ENCODE measurements at regions not wholly inside any gene's neighbourhood (a gene's known extent, or its start where the extent isn't known, plus 50 kb on each side); places are given as distances from the start of the nearest gene placed in this dataset.

DNA sequence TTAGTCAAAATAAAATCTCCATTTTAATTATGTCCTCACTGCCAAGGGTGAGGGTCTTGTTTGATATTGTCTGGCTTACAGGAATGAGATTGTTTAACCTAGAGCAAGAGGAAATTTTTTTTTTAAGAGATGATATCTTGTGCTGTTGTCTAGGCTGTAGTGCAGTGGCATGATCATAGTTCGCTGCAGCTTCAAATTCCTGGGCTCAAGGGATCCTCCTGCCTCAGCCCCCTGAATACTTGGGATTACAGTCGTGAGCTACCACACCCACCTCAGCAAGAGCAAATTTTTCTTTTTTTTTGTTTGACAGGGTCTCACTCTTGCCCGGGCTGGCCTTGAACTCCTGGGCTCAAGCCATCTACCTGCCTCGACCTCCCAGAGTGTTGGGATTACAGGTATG, 84.6 kb downstream of the DISP1 start:
- no peak overlapping the region for H3K4me2 ChIP-seq (ENCODE audit: control insufficient read depth, extremely low read depth, insufficient read depth, low read depth, low read length)
- H3K4me3 ChIP-seq (ENCODE audit: control insufficient read depth in 2 of 3, extremely low read depth in 1 of 3, insufficient read depth in 2 of 3, low read depth in 1 of 3, low read length in 3 of 3): no peak overlapping the region
- peaks cover 11% of the 10 kb centered on the region for H3K4me1 ChIP-seq (ENCODE audit: control insufficient read depth, extremely low read depth, insufficient read depth, low read length)
- no peaks in the 10 kb centered on the region for H3K9me1 ChIP-seq (ENCODE audit: control insufficient read depth, extremely low read depth, insufficient read depth, low read length)
- no peak overlapping the region for H3K27ac ChIP-seq (ENCODE audit: control insufficient read depth, insufficient read depth, low read length)
- H3K79me2 ChIP-seq (ENCODE audit: control insufficient read depth, insufficient read depth, low read length): no peaks in the 10 kb centered on the region
- no peak overlapping the region for H3K9ac ChIP-seq (ENCODE audit: control insufficient read depth, extremely low read depth, insufficient read depth, low read length)
- H3K9me3 ChIP-seq (ENCODE audit: control insufficient read depth, low read depth, low read length): no peaks in the 10 kb centered on the region
- dilution Hi-C loops (cut with MboI; ENCODE audit: extremely low pct_ligation_motif_present, low sequenced_read_pairs): no loop called here
- H3K36me3 ChIP-seq (ENCODE audit: control insufficient read depth in 2 of 2, extremely low read depth in 1 of 2, insufficient read depth in 2 of 2, low read length in 2 of 2): no peaks in the 10 kb centered on the region
- no peaks in the 10 kb centered on the region for H3K27me3 ChIP-seq (ENCODE audit: control insufficient read depth, extremely low read depth, insufficient read depth, low read length)
- FAIRE-seq (no peak), DNase-seq (ENCODE audit: low read depth, low spot score) (no peak)
- no peak overlapping the region for H2AFZ ChIP-seq (ENCODE audit: control insufficient read depth, low read length)
- no peak for TF ChIP-seq EZH2 (IDR thresholded peaks at IDR 0.05; ENCODE audit: low read length)
- TF ChIP-seq, protein P1, sequence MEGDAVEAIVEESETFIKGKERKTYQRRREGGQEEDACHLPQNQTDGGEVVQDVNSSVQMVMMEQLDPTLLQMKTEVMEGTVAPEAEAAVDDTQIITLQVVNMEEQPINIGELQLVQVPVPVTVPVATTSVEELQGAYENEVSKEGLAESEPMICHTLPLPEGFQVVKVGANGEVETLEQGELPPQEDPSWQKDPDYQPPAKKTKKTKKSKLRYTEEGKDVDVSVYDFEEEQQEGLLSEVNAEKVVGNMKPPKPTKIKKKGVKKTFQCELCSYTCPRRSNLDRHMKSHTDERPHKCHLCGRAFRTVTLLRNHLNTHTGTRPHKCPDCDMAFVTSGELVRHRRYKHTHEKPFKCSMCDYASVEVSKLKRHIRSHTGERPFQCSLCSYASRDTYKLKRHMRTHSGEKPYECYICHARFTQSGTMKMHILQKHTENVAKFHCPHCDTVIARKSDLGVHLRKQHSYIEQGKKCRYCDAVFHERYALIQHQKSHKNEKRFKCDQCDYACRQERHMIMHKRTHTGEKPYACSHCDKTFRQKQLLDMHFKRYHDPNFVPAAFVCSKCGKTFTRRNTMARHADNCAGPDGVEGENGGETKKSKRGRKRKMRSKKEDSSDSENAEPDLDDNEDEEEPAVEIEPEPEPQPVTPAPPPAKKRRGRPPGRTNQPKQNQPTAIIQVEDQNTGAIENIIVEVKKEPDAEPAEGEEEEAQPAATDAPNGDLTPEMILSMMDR (optimal IDR thresholded peaks at IDR 0.05 in 1 of 3, IDR thresholded peaks at IDR 0.05 in 1 of 3, conservative IDR thresholded peaks at IDR 0.05 in 1 of 3; ENCODE audit: extremely low read depth in 1 of 3, insufficient read depth in 2 of 3, low read length in 3 of 3): no peak
- no peaks in the 10 kb centered on the region for H4K20me1 ChIP-seq (ENCODE audit: control insufficient read depth, extremely low read depth, insufficient read depth, low read length)

- FAIRE-seq (no peak), DNase-seq (ENCODE audit: low read depth, low spot score) (no peak)
- Histone ChIP-seq H3K27ac (ENCODE audit: control insufficient read depth, insufficient read depth, low read length) (no peak overlapping the region), H3K4me1 (ENCODE audit: control insufficient read depth, extremely low read depth, insufficient read depth, low read length) (no peaks in the 10 kb centered on the region), H3K4me2 (ENCODE audit: control insufficient read depth, extremely low read depth, insufficient read depth, low read depth, low read length) (no peak overlapping the region), H3K79me2 (ENCODE audit: control insufficient read depth, insufficient read depth, low read length) (no peaks in the 10 kb centered on the region), H3K27me3 (ENCODE audit: control insufficient read depth, extremely low read depth, insufficient read depth, low read length) (no peaks in the 10 kb centered on the region), H4K20me1 (ENCODE audit: control insufficient read depth, extremely low read depth, insufficient read depth, low read length) (no peaks in the 10 kb centered on the region), H3K9ac (ENCODE audit: control insufficient read depth, extremely low read depth, insufficient read depth, low read length) (no peak overlapping the region), H3K9me1 (ENCODE audit: control insufficient read depth, extremely low read depth, insufficient read depth, low read length) (no peaks in the 10 kb centered on the region), H3K36me3 (ENCODE audit: control insufficient read depth in 2 of 2, extremely low read depth in 1 of 2, insufficient read depth in 2 of 2, low read length in 2 of 2) (no peaks in the 10 kb centered on the region), H3K4me3 (ENCODE audit: control insufficient read depth in 2 of 3, extremely low read depth in 1 of 3, insufficient read depth in 2 of 3, low read depth in 1 of 3, low read length in 3 of 3) (no peak overlapping the region), H2AFZ (ENCODE audit: control insufficient read depth, low read length) (no peak overlapping the region), H3K9me3 (ENCODE audit: control insufficient read depth, low read depth, low read length) (no peaks in the 10 kb centered on the region)
- TF ChIP-seq EZH2 (IDR thresholded peaks at IDR 0.05; ENCODE audit: low read length): no peak
- TF ChIP-seq, protein P1 (optimal IDR thresholded peaks at IDR 0.05 in 1 of 3, IDR thresholded peaks at IDR 0.05 in 1 of 3, conservative IDR thresholded peaks at IDR 0.05 in 1 of 3; ENCODE audit: extremely low read depth in 1 of 3, insufficient read depth in 2 of 3, low read length in 3 of 3): no peak
- dilution Hi-C loops (cut with MboI; ENCODE audit: extremely low pct_ligation_motif_present, low sequenced_read_pairs): no loop called here
Observed at GRCh38 chr1:222904451-222904850, 89.6 kb downstream of the DISP1 start.

Data from keratinocyte (primary cell).